GM18951 (cell line): ENCODE measurements at regions not wholly inside any gene's neighbourhood (a gene's known extent, or its start where the extent isn't known, plus 50 kb on each side); places are given as distances from the start of the nearest gene placed in this dataset.
"Not testable (repeated sequence)": the region's sequence is repeated elsewhere in the genome, so short reads cannot be mapped to it uniquely, and the experiment has no call there.

Experiments
- POLR2A ChIP-seq: IDR thresholded peaks from 4 replicates; pipeline ENCODE4 v1.6.1; 2011; ENCODE audit warnings: mild to moderate bottlenecking; ENCODE audit not compliant: insufficient read length, insufficient read depth; ENCODE audit errors: extremely low read depth
- in situ Hi-C: fragments of 300-500 bp; cut with MboI; formaldehyde crosslinking; loops from one replicate; pipeline ENCODE4 v1.12.0; 2022; ENCODE audit warnings: low sequenced_read_pairs, mixed read lengths, inconsistent platforms; ENCODE audit not compliant: unreplicated experiment

- no peak for TF ChIP-seq POLR2A
- in situ Hi-C loops, result no loop called here
Measured at GRCh38 chr3:106839576-106840280, 537.5 kb upstream of the CCDC54 start.

GRCh38 chr3:106840319-106840718 is 536.9 kb upstream of the CCDC54 start:
- no peak for TF ChIP-seq POLR2A
- in situ Hi-C loops, result no loop called here

- in situ Hi-C loops, result no loop called here
- TF ChIP-seq POLR2A, result no peak
Measured at GRCh38 chr3:106842151-106842550, 535.1 kb upstream of the CCDC54 start.

- in situ Hi-C loops, result no loop called here
- TF ChIP-seq POLR2A, result no peak
Measured at GRCh38 chr3:106844638-106845037, 532.6 kb upstream of the CCDC54 start.

- TF ChIP-seq POLR2A, result no peak
- in situ Hi-C loops, result no loop called here
Measured at GRCh38 chr3:106848099-106848498, 529.1 kb upstream of the CCDC54 start.

- in situ Hi-C loops, result no loop called here
- TF ChIP-seq POLR2A, result no peak
Measured at GRCh38 chr3:106850437-106850836, 526.8 kb upstream of the CCDC54 start.

- in situ Hi-C loops, result not testable (repeated sequence)
Measured at GRCh38 chr3:106858321-106858720, 518.9 kb upstream of the CCDC54 start.

- TF ChIP-seq POLR2A, result no peak
Measured at GRCh38 chr3:106860182-106860581, 517.1 kb upstream of the CCDC54 start.

GRCh38 chr3:106862067-106862466 is 515.2 kb upstream of the CCDC54 start:
- in situ Hi-C loops, result no loop called here
- TF ChIP-seq POLR2A, result no peak

More at GRCh38 chr3:106860182-106860581, 517.1 kb upstream of the CCDC54 start:
- in situ Hi-C loops, result no loop called here

GRCh38 chr3:106877627-106878026 is 499.6 kb upstream of the CCDC54 start:
- no peak for TF ChIP-seq POLR2A
- in situ Hi-C loops, result no loop called here

GRCh38 chr3:106880206-106880605 is 497.0 kb upstream of the CCDC54 start:
- in situ Hi-C loops, result no loop called here
- TF ChIP-seq POLR2A, result no peak

GRCh38 chr3:106881186-106881585 is 496.1 kb upstream of the CCDC54 start:
- no peak for TF ChIP-seq POLR2A
- in situ Hi-C loops, result no loop called here

GRCh38 chr3:106882297-106882696 is 494.9 kb upstream of the CCDC54 start:
- no peak for TF ChIP-seq POLR2A
- in situ Hi-C loops, result no loop called here

GRCh38 chr3:106906074-106906473 is 471.2 kb upstream of the CCDC54 start:
- no peak for TF ChIP-seq POLR2A
- in situ Hi-C loops, result no loop called here
